ENCODE measurements at regions not wholly inside any gene's neighbourhood (a gene's known extent, or its start where the extent isn't known, plus 50 kb on each side); places are given as distances from the start of the nearest gene placed in this dataset.
"Not testable (repeated sequence)": the region's sequence is repeated elsewhere in the genome, so short reads cannot be mapped to it uniquely, and the experiment has no call there.

DNA sequence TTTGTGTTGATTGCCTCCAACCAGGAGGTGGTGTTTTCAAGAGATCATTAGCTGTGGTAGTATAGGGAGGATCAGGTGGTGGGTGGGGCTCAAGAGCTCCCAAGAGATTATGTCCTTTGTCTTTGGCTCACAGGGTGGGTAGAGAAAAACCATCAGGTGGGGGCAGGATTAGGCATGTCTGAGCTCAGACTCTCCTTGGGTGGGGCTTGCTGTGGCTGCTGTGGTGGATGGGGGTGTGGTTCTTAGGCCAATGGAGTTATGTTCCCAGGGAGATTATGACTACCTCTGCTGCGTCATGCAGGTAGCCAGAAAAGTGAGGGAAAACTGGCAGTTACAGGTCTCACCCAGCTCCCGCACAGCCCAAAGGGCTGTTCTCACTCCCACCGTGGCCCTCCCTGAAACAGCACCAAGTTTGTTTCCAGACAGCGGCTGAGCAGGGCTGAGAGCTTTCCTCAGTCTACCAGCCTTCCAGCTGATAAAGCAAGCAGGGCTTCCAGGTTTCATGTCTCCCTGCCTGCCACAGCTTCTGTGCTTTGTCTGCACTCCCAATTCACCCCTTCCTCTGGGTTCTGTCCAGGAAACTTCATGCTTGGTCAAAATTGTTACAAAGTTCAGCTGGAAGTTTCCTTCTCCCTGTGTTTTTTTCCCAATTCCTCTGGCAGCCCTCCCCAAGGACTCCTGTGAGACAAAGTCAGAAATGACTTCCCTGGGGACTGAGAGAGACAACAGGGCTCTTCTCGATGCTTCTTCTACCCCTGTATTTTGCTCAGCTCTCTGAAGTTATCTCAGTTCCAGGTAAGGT, 481.1 kb upstream of the MAN1A1 start:
- H3K9ac ChIP-seq (ENCODE audit: control insufficient read depth, extremely low read depth, insufficient read depth, low read length), result peak overlapping the region; percentile 77
- FAIRE-seq, result peak; percentile 92

GRCh38 chr6:119830069-119830468, 480.5 kb upstream of the MAN1A1 start:
- no peak for TF ChIP-seq EZH2 (IDR thresholded peaks at IDR 0.05; ENCODE audit: low read length)
- TF ChIP-seq, protein P1, sequence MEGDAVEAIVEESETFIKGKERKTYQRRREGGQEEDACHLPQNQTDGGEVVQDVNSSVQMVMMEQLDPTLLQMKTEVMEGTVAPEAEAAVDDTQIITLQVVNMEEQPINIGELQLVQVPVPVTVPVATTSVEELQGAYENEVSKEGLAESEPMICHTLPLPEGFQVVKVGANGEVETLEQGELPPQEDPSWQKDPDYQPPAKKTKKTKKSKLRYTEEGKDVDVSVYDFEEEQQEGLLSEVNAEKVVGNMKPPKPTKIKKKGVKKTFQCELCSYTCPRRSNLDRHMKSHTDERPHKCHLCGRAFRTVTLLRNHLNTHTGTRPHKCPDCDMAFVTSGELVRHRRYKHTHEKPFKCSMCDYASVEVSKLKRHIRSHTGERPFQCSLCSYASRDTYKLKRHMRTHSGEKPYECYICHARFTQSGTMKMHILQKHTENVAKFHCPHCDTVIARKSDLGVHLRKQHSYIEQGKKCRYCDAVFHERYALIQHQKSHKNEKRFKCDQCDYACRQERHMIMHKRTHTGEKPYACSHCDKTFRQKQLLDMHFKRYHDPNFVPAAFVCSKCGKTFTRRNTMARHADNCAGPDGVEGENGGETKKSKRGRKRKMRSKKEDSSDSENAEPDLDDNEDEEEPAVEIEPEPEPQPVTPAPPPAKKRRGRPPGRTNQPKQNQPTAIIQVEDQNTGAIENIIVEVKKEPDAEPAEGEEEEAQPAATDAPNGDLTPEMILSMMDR (optimal IDR thresholded peaks at IDR 0.05 in 1 of 3, IDR thresholded peaks at IDR 0.05 in 1 of 3, conservative IDR thresholded peaks at IDR 0.05 in 1 of 3; ENCODE audit: extremely low read depth in 1 of 3, insufficient read depth in 2 of 3, low read length in 3 of 3), result no peak
- Histone ChIP-seq H2AFZ (ENCODE audit: control insufficient read depth, low read length) (no peak overlapping the region), H3K9me1 (ENCODE audit: control insufficient read depth, extremely low read depth, insufficient read depth, low read length) (no peaks in the 10 kb centered on the region), H4K20me1 (ENCODE audit: control insufficient read depth, extremely low read depth, insufficient read depth, low read length) (no peaks in the 10 kb centered on the region), H3K9ac (ENCODE audit: control insufficient read depth, extremely low read depth, insufficient read depth, low read length) (peak overlapping the region; percentile 48), H3K36me3 (ENCODE audit: control insufficient read depth in 2 of 2, extremely low read depth in 1 of 2, insufficient read depth in 2 of 2, low read length in 2 of 2) (no peaks in the 10 kb centered on the region), H3K27me3 (ENCODE audit: control insufficient read depth, extremely low read depth, insufficient read depth, low read length) (no peaks in the 10 kb centered on the region), H3K4me2 (ENCODE audit: control insufficient read depth, extremely low read depth, insufficient read depth, low read depth, low read length) (peak overlapping the region; percentile 11), H3K79me2 (ENCODE audit: control insufficient read depth, insufficient read depth, low read length) (no peaks in the 10 kb centered on the region), H3K4me1 (ENCODE audit: control insufficient read depth, extremely low read depth, insufficient read depth, low read length) (peaks cover 29% of the 10 kb centered on the region), H3K27ac (ENCODE audit: control insufficient read depth, insufficient read depth, low read length) (peak overlapping the region; percentile 96), H3K4me3 (ENCODE audit: control insufficient read depth in 2 of 3, extremely low read depth in 1 of 3, insufficient read depth in 2 of 3, low read depth in 1 of 3, low read length in 3 of 3) (no peak overlapping the region), H3K9me3 (ENCODE audit: control insufficient read depth, low read depth, low read length) (no peaks in the 10 kb centered on the region)
- dilution Hi-C loops (cut with MboI; ENCODE audit: extremely low pct_ligation_motif_present, low sequenced_read_pairs), result no loop called here
- FAIRE-seq, result no peak
- DNase-seq (ENCODE audit: low read depth, low spot score), result no peak

More for the DNA sequence above, 481.1 kb upstream of the MAN1A1 start:
- TF ChIP-seq EZH2 (IDR thresholded peaks at IDR 0.05; ENCODE audit: low read length), result no peak
- TF ChIP-seq, protein P1 (optimal IDR thresholded peaks at IDR 0.05 in 1 of 3, IDR thresholded peaks at IDR 0.05 in 1 of 3, conservative IDR thresholded peaks at IDR 0.05 in 1 of 3; ENCODE audit: extremely low read depth in 1 of 3, insufficient read depth in 2 of 3, low read length in 3 of 3), result no peak
- peak overlapping the region; percentile 73 for H3K4me2 ChIP-seq (ENCODE audit: control insufficient read depth, extremely low read depth, insufficient read depth, low read depth, low read length)
- H3K36me3 ChIP-seq (ENCODE audit: control insufficient read depth in 2 of 2, extremely low read depth in 1 of 2, insufficient read depth in 2 of 2, low read length in 2 of 2), result no peaks in the 10 kb centered on the region
- H2AFZ ChIP-seq (ENCODE audit: control insufficient read depth, low read length), result peak overlapping the region; percentile 94
- no peaks in the 10 kb centered on the region for H3K9me1 ChIP-seq (ENCODE audit: control insufficient read depth, extremely low read depth, insufficient read depth, low read length)
- no peaks in the 10 kb centered on the region for H3K79me2 ChIP-seq (ENCODE audit: control insufficient read depth, insufficient read depth, low read length)
- H3K9me3 ChIP-seq (ENCODE audit: control insufficient read depth, low read depth, low read length), result no peaks in the 10 kb centered on the region
- DNase-seq (ENCODE audit: low read depth, low spot score), result peak; percentile 92
- H3K4me1 ChIP-seq (ENCODE audit: control insufficient read depth, extremely low read depth, insufficient read depth, low read length), result peaks cover 29% of the 10 kb centered on the region
- peak overlapping the region in 1 of 3 experiments; percentile 19 for H3K4me3 ChIP-seq (ENCODE audit: control insufficient read depth in 2 of 3, extremely low read depth in 1 of 3, insufficient read depth in 2 of 3, low read depth in 1 of 3, low read length in 3 of 3)
- no peaks in the 10 kb centered on the region for H3K27me3 ChIP-seq (ENCODE audit: control insufficient read depth, extremely low read depth, insufficient read depth, low read length)
- H3K27ac ChIP-seq (ENCODE audit: control insufficient read depth, insufficient read depth, low read length), result peak overlapping the region; percentile 96
- dilution Hi-C loops (cut with MboI; ENCODE audit: extremely low pct_ligation_motif_present, low sequenced_read_pairs), result no loop called here
- no peaks in the 10 kb centered on the region for H4K20me1 ChIP-seq (ENCODE audit: control insufficient read depth, extremely low read depth, insufficient read depth, low read length)

DNA sequence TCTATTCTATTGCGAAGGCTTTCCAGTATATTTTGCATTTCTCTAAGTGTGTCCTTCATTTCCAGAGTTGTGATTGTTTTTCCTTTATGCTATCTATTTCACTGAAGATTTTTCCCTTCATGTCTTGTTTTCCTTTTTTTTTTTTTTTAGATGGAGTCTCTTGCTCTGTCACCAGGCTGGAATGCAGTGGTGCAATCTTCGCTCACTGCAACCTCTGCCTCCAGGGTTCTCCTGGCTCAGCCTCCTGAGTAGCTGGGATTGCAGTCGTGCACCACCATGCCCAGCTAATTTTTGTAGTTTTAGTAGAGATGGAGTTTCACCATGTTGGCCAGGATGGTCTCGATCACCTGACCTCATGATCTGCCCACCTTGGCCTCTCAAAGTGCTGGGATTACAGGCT, 479.9 kb upstream of the MAN1A1 start:
- Histone ChIP-seq H2AFZ (ENCODE audit: control insufficient read depth, low read length) (peak overlapping the region; percentile 21), H3K4me1 (ENCODE audit: control insufficient read depth, extremely low read depth, insufficient read depth, low read length) (peaks cover 29% of the 10 kb centered on the region), H3K27ac (ENCODE audit: control insufficient read depth, insufficient read depth, low read length) (peak overlapping the region; percentile 96), H3K4me2 (ENCODE audit: control insufficient read depth, extremely low read depth, insufficient read depth, low read depth, low read length) (peak overlapping the region; percentile 29)
- H3K4me3 ChIP-seq (ENCODE audit: control insufficient read depth in 2 of 3, extremely low read depth in 1 of 3, insufficient read depth in 2 of 3, low read depth in 1 of 3, low read length in 3 of 3); H3K79me2 ChIP-seq (ENCODE audit: control insufficient read depth, insufficient read depth, low read length); dilution Hi-C loops (cut with MboI; ENCODE audit: extremely low pct_ligation_motif_present, low sequenced_read_pairs); H3K9me3 ChIP-seq (ENCODE audit: control insufficient read depth, low read depth, low read length); H4K20me1 ChIP-seq (ENCODE audit: control insufficient read depth, extremely low read depth, insufficient read depth, low read length); H3K36me3 ChIP-seq (ENCODE audit: control insufficient read depth in 2 of 2, extremely low read depth in 1 of 2, insufficient read depth in 2 of 2, low read length in 2 of 2); H3K9me1 ChIP-seq (ENCODE audit: control insufficient read depth, extremely low read depth, insufficient read depth, low read length); H3K9ac ChIP-seq (ENCODE audit: control insufficient read depth, extremely low read depth, insufficient read depth, low read length); H3K27me3 ChIP-seq (ENCODE audit: control insufficient read depth, extremely low read depth, insufficient read depth, low read length); DNase-seq (ENCODE audit: low read depth, low spot score); FAIRE-seq: not testable (repeated sequence)

Data from keratinocyte (primary cell).